Liver (tissue), 8 donors: ENCODE measurements at regions not wholly inside any gene's neighbourhood (a gene's known extent, or its start where the extent isn't known, plus 50 kb on each side); places are given as distances from the start of the nearest gene placed in this dataset.

Source experiments
- DNase-seq: peaks from one replicate; pipeline ENCODE4 v3.0.0-alpha.2; 2017; ENCODE audit warnings: low spot score
- H3K27ac ChIP-seq, 2 donors: one replicate each; pipeline ENCODE4 v1.7.0; 2013; ENCODE audit warnings: inconsistent platforms in 2 of 2, low read length in 2 of 2, control low read depth in 1 of 2, low read depth in 1 of 2, mild to moderate bottlenecking in 1 of 2
- H3K27me3 ChIP-seq, 4 donors: one replicate each; pipeline versions ENCODE4 v1.6.1 to v1.7.0; 2013; ENCODE audit warnings: low read length in 3 of 4, inconsistent platforms in 1 of 4, mild to moderate bottlenecking in 1 of 4, moderate library complexity in 1 of 4; ENCODE audit not compliant: control insufficient read depth in 4 of 4, insufficient read depth in 4 of 4
- H3K36me3 ChIP-seq, 4 donors: one replicate each; pipeline versions ENCODE4 v1.6.1 to v1.7.0; 2013; ENCODE audit warnings: low read length in 3 of 4, mild to moderate bottlenecking in 3 of 4, low read depth in 1 of 4, moderate library complexity in 1 of 4; ENCODE audit not compliant: control insufficient read depth in 4 of 4, insufficient read depth in 3 of 4
- H3K4me1 ChIP-seq, 4 donors: one replicate each; pipeline versions ENCODE4 v1.6.1 to v1.7.0; 2013; ENCODE audit warnings: low read length in 3 of 4, mild to moderate bottlenecking in 3 of 4, moderate library complexity in 1 of 4; ENCODE audit not compliant: control insufficient read depth in 4 of 4, insufficient read depth in 4 of 4
- H3K4me3 ChIP-seq, 3 donors: one replicate each; pipeline versions ENCODE4 v1.6.1 to v1.7.0; 2013; ENCODE audit warnings: low read length in 3 of 3, control low read depth in 1 of 3, low read depth in 1 of 3, mild to moderate bottlenecking in 1 of 3
- H3K9ac ChIP-seq, 2 donors: one replicate each; pipeline ENCODE4 v1.7.0; 2013; ENCODE audit warnings: low read length in 2 of 2, mild to moderate bottlenecking in 2 of 2, moderate library complexity in 2 of 2, control low read depth in 1 of 2, low read depth in 1 of 2
- H3K9me3 ChIP-seq, 4 donors: one replicate each; pipeline versions ENCODE4 v1.6.1 to v1.7.0; 2013; ENCODE audit warnings: low read length in 3 of 4; ENCODE audit not compliant: control insufficient read depth in 4 of 4
- ATF3 ChIP-seq: IDR thresholded peaks from 2 replicates; pipeline ENCODE4 v1.6.1; 2016; ENCODE audit warnings: antibody characterized with exemption
- CTCF ChIP-seq: fragments of 150-350 bp; IDR thresholded peaks from 2 replicates; pipeline ENCODE4 v1.5.1; 2017; ENCODE audit warnings: improper control_type of control experiment, low read depth, low read length; ENCODE audit not compliant: missing input control
- EGR1 ChIP-seq, 2 donors: IDR thresholded peaks; 2 replicates each; pipeline ENCODE4 v1.6.1; 2016 to 2018; ENCODE audit warnings: antibody characterized with exemption in 2 of 2, low read depth in 2 of 2
- FOXA1 ChIP-seq: IDR thresholded peaks from 2 replicates; pipeline ENCODE4 v1.6.1; 2016; ENCODE audit warnings: antibody characterized with exemption
- FOXA2 ChIP-seq: IDR thresholded peaks from 2 replicates; pipeline ENCODE4 v1.6.1; 2016; ENCODE audit warnings: antibody characterized with exemption
- GABPA ChIP-seq, 2 donors: IDR thresholded peaks in 1 of 2; conservative IDR thresholded peaks in 1 of 2; 2 replicates each; pipeline ENCODE4 v1.6.1; 2016; ENCODE audit warnings: antibody characterized with exemption in 2 of 2, mild to moderate bottlenecking in 1 of 2, moderate library complexity in 1 of 2
- HNF4A ChIP-seq, 2 donors: conservative IDR thresholded peaks; 2 replicates each; pipeline ENCODE4 v1.6.1; 2016; ENCODE audit warnings: antibody characterized with exemption in 2 of 2, mild to moderate bottlenecking in 2 of 2
- HNF4G ChIP-seq: IDR thresholded peaks from 2 replicates; pipeline ENCODE4 v1.6.1; 2016; ENCODE audit warnings: antibody characterized with exemption
- MAX ChIP-seq: IDR thresholded peaks from 2 replicates; pipeline ENCODE4 v1.6.1; 2016; ENCODE audit warnings: antibody characterized with exemption
- NR2F2 ChIP-seq: IDR thresholded peaks from 2 replicates; pipeline ENCODE4 v1.6.1; 2016; ENCODE audit warnings: antibody characterized with exemption
- RAD21 ChIP-seq, 2 donors: IDR thresholded peaks; 2 replicates each; pipeline ENCODE4 v1.6.1; 2016; ENCODE audit warnings: antibody characterized with exemption in 2 of 2, mild to moderate bottlenecking in 2 of 2
- REST ChIP-seq: IDR thresholded peaks from 2 replicates; pipeline ENCODE4 v1.6.1; 2016; ENCODE audit warnings: antibody characterized with exemption, mild to moderate bottlenecking
- RXRA ChIP-seq, 2 donors: IDR thresholded peaks; 2 replicates each; pipeline ENCODE4 v1.6.1; 2017 to 2018; ENCODE audit warnings: antibody characterized with exemption in 2 of 2, mild to moderate bottlenecking in 1 of 2
- SP1 ChIP-seq: IDR thresholded peaks from 2 replicates; pipeline ENCODE4 v1.6.1; 2018; ENCODE audit warnings: antibody characterized with exemption, mild to moderate bottlenecking
- TAF1 ChIP-seq: conservative IDR thresholded peaks from 2 replicates; pipeline ENCODE4 v1.6.1; 2016; ENCODE audit warnings: antibody characterized with exemption, mild to moderate bottlenecking
- YY1 ChIP-seq: IDR thresholded peaks from 2 replicates; pipeline ENCODE4 v1.6.1; 2016; ENCODE audit warnings: antibody characterized with exemption, mild to moderate bottlenecking
- ZBTB33 ChIP-seq: IDR thresholded peaks from 2 replicates; pipeline ENCODE4 v1.6.1; 2016; ENCODE audit warnings: antibody characterized with exemption
- WGBS: extraction: QIAGEN DNeasy Blood & Tissue Kit; methylation state at CpG from one replicate; pipeline ENCODE4 v1.1.7; 2013; 5-methylcytosine and 5-hydroxymethylcytosine counted together
- donor health status: healthy.
- donor health status: healthy.
- donor health status: healthy.
- donor health status: healthy.
- donor health status: healthy.

GRCh38 chr11:69401715-69402114, 79.7 kb upstream of the LINC01488 start:
- H3K4me3 ChIP-seq, result no peak overlapping the region
- DNase-seq, result no peak
- H3K4me1 ChIP-seq, result peaks cover 5 to 24% (median 15%) of the 10 kb centered on the region in 4 donors
- no peak for TF ChIP-seq HNF4G
- TF ChIP-seq EGR1 (IDR thresholded peaks at IDR 0.05; ENCODE audit: low read depth in 2 of 2), result no peak
- TF ChIP-seq GABPA (IDR thresholded peaks at IDR 0.05 in 1 of 2, conservative IDR thresholded peaks at IDR 0.05 in 1 of 2), result no peak
- TF ChIP-seq TAF1, result no peak
- TF ChIP-seq ZBTB33, result no peak
- TF ChIP-seq FOXA1, result no peak
- no peak for TF ChIP-seq SP1
- WGBS, result 80% methylated on average over 5 of the region's 5 CpGs
- no peak overlapping the region for H3K27ac ChIP-seq
- H3K9ac ChIP-seq, result no peak overlapping the region
- no peaks in the 10 kb centered on the region for H3K9me3 ChIP-seq
- H3K27me3 ChIP-seq, result no peaks in the 10 kb centered on the region
- H3K36me3 ChIP-seq, result no peaks in the 10 kb centered on the region

GRCh38 chr11:69402251-69402887, 79.1 kb upstream of the LINC01488 start:
- Histone ChIP-seq H3K27ac (no peak overlapping the region), H3K4me1 (peaks cover 1 to 19% (median 10%) of the 10 kb centered on the region in 4 donors), H3K9me3 (no peaks in the 10 kb centered on the region), H3K36me3 (no peaks in the 10 kb centered on the region), H3K9ac (no peak overlapping the region), H3K27me3 (no peaks in the 10 kb centered on the region), H3K4me3 (no peak overlapping the region)
- 49% methylated on average over 4 of the region's 4 CpGs for WGBS
- no peak for DNase-seq
- no peak for TF ChIP-seq TAF1
- TF ChIP-seq YY1, result no peak
- no peak for TF ChIP-seq GABPA (IDR thresholded peaks at IDR 0.05 in 1 of 2, conservative IDR thresholded peaks at IDR 0.05 in 1 of 2)
- TF ChIP-seq ZBTB33, result no peak
- no peak for TF ChIP-seq RAD21 (IDR thresholded peaks at IDR 0.05)
- TF ChIP-seq NR2F2, result no peak
- TF ChIP-seq SP1, result no peak
- no peak for TF ChIP-seq REST
- no peak for TF ChIP-seq ATF3
- TF ChIP-seq MAX, result no peak
- no peak for TF ChIP-seq RXRA (IDR thresholded peaks at IDR 0.05)
- no peak for TF ChIP-seq HNF4G
- TF ChIP-seq CTCF, result no peak
- TF ChIP-seq EGR1 (IDR thresholded peaks at IDR 0.05; ENCODE audit: low read depth in 2 of 2), result no peak
- TF ChIP-seq FOXA2, result no peak
- no peak for TF ChIP-seq FOXA1
- no peak for TF ChIP-seq HNF4A (conservative IDR thresholded peaks at IDR 0.05)
